Lower leg skin (tissue), 3 donors: ENCODE measurements at regions not wholly inside any gene's neighbourhood (a gene's known extent, or its start where the extent isn't known, plus 50 kb on each side); places are given as distances from the start of the nearest gene placed in this dataset.
"Not testable (repeated sequence)": the region's sequence is repeated elsewhere in the genome, so short reads cannot be mapped to it uniquely, and the experiment has no call there.

Experiments used
- CTCF ChIP-seq, 3 donors: fragments of 450-650 bp; IDR thresholded peaks; one replicate each; pipeline ENCODE4 v1.5.1; 2016; ENCODE audit warnings: antibody characterized with exemption in 3 of 3, mild to moderate bottlenecking in 3 of 3, moderate library complexity in 2 of 3
- POLR2A ChIP-seq, 2 donors: fragments of 450-650 bp; IDR thresholded peaks; one replicate each; pipeline ENCODE4 v1.6.1; 2016 to 2017; ENCODE audit warnings: antibody characterized with exemption in 2 of 2, mild to moderate bottlenecking in 1 of 2, moderate library complexity in 1 of 2

DNA sequence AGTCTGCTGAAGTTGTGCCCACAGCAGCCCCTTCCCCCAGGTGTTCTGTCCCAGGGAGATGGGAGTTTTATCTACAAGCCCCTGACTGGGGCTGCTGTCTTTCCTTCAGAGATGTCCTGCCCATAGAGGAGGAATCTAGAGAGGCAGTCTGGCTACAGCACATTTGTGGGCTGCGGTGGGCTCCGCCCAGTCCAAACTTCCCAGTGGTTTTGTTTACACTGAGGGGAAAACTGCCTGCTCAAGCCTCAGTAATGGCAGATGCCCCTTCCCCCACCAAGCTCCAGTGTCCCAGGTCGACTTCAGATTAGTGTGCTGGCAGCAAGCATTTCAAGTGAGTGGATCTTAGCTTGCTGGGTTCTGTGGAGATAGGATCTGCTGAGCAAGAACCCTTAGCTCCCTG, 267.4 kb upstream of the RAI14 start:
- not testable (repeated sequence) for TF ChIP-seq CTCF, POLR2A (IDR thresholded peaks at IDR 0.05)
